HG02943 (cell line): ENCODE measurements at regions not wholly inside any gene's neighbourhood (a gene's known extent, or its start where the extent isn't known, plus 50 kb on each side); places are given as distances from the start of the nearest gene placed in this dataset.
"Not testable (repeated sequence)": the region's sequence is repeated elsewhere in the genome, so short reads cannot be mapped to it uniquely, and the experiment has no call there.

Source experiments
- ATAC-seq: cut with Tn5 transposase; IDR thresholded peaks from one replicate; pipeline ENCODE4 v1.9.1; 2021; ENCODE audit warnings: mild to moderate bottlenecking, low read depth, moderate library complexity; ENCODE audit not compliant: unreplicated experiment

DNA sequence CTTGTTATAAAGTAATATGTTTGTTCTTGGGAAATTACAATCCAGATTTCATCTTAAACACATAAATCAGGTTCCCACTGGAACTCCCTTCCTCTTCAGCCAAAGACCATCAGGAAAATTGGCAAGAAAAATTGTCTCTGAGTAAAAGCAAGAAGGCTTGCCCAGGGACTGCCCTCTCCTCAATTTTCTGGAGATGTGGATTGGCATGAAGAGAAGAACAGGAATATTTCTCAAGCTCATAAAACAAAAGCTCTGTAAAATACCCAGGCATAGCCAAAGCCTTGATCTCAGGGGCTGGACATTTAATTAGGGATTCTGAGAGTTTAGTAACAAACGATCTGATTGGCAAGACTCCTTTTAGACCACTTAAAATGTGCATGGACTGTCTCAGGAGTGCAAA lies 223.4 kb downstream of the ZNF608 start:
- no peak for ATAC-seq

DNA sequence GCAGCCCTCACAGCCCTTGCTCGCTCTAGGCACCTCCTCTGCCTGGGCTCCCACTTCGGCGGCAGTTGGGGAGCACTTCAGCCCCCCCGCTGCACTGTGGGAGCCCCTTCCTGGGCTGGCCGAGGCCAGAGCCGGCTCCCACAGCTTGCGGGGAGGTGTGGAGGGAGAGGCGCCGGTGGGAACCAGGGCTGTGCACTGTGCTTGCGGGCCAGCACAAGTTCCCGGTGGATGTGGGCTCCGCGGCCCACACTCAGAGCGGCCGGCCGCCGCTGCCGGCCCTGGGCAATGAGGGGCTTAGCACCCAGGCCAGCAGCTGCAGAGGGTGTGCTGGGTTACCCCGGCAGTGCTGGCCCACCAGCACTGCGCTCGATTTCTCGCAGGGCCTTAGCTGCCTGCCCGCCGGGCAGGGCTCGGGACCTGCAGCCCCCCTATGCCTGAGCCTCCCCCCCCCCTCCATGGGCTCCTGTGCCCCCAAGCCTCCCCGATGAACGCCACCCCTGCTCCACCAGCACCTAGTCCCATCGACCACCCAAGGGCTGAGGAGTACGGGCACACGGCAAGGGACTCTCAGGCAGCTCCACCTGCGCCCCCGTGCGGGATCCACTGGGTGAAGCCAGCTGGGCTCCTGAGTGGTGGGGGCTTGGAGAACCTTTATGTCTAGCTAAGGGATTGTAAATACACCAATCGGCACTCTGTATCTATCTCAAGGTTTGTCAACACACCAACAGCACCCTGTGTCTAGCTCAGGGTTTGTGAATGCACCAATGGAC lies 224.8 kb downstream of the ZNF608 start:
- no peak for ATAC-seq

DNA sequence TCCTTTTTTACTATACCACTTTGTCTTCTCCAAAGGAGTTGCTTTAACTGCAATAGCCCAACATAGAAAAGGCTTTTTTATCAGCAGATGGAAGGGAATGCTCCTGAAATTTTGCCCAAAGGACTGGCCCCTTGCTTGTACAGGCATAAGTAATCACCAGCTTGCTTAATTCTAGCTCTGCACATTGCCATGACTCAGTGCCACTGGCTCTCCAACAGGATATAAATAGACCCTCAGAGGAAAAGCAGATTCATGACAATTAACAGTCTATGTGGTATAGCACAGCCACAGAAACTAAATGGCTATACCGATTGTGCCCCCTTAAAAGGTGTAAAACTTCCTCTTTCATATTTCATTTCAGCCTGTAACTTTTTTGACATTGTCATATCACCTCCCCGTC lies 227.0 kb downstream of the ZNF608 start:
- peak; percentile 61 for ATAC-seq

DNA sequence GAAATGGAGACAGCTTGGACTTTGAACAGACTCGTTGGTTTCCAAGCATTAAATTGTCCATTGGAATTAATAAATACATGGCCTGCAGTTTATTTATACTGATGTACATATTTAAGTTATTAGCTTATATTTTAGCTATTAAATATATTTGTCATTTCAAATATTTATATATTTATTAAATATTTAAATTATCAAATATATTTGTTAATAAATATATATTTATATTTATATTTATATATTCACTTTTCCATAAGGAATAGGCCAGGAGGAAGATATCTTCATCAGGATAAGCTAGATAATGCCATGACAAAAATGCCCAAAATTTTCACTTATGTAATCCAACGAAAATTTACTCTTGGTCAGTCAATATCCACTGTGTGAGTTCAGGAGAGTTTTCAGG lies 229.9 kb downstream of the ZNF608 start:
- ATAC-seq: no peak

DNA sequence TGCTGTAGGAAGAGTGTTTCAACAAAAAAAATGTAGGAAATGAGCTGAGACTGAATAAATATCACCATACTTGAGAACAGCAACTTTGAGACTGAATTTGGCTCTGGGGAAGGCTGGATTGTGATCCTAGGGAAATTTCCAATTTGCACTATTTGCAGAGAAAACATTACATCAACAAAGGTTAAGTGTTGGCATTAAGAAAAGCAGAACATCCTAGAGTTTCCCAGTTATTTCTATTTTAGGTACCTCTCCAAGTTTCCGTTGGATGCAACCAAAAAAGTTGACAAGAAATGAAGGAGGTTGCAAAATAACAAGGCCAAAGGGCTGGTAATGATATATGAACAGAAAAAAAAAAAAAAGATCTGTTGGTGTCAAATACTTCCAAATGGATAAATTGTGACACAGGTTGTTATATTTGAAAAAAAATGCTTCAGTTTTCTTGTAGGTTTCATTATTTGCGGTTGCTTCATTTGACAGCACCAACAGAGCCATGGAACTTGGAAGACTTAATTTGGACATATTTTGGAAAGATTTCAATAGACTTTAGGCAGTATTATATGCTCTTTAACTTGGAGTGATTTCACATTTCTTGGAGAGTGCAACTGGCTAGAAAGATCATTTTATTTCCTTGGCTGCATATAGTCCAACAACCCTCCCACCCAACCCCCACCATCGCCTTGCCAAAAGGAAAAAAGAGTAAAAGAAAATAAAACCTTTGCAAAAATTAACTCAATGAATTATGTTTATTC lies 230.8 kb downstream of the ZNF608 start:
- no peak for ATAC-seq

DNA sequence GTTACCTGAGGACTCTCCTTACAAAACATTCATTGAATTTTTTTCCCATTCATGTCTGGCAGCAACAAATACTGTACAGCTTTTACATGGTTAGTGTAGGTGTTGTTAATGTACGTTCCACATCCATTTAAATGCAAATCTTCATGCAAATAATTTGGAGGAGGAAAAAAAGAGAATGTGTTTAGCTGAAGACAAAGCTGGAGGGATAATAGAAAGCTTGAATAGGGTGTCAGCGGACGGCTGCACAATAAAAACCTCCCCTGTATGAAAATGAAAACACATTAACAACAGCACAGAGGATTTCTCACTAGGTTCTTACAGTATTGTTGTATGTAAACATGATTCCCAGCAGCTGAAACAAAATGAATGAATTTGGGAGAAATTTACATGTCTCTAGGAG lies 231.5 kb downstream of the ZNF608 start:
- no peak for ATAC-seq

DNA sequence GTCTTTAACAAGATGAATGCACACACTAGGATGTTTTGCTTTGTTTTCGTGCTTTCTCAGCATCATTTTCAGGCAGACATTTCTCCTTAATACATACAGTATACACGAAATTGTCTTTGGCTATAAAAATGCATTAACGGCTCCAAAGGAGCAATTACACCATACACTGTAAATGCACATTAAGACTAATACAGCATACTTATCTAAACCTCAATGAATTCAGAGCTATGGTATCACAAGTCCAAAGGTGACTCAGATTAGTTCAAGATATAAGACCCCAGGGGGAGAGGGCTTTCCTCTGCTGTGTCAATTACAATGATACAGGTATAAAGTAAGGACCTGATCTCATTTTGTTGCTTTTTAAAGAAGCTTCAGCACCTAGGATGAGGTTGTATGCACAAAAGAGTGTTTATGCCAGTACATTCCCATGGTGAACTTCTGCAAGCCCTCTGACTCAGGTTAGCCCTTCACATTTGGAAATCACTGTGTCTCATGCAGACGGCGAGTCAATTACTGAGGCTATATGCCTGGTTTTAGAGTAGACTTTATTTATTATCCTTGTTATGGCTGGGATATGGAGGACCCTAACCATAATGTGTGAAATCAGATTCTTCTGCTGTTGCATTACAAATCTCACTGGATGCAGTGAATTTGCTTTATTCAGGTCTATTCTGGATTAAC lies 233.3 kb downstream of the ZNF608 start:
- no peak for ATAC-seq

DNA sequence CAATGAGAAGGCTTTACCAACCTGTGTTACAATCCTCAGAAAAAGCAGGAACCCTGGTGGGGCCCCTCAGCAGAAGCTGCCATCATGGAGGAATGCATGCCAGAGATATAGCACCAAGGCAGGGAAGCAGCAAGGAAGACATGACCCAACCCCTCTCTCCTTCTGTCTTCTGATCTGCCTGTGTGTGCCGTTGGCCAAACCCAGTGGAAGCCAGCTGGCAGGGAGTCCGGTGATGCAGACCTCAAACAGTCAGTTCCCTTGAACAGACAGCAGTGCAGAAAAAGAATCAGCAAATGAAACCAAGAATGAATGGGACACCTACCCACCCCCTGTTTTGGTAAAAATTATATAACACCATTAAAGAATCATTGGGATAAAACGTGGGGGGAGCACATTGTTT lies 234.2 kb downstream of the ZNF608 start:
- ATAC-seq: no peak

DNA sequence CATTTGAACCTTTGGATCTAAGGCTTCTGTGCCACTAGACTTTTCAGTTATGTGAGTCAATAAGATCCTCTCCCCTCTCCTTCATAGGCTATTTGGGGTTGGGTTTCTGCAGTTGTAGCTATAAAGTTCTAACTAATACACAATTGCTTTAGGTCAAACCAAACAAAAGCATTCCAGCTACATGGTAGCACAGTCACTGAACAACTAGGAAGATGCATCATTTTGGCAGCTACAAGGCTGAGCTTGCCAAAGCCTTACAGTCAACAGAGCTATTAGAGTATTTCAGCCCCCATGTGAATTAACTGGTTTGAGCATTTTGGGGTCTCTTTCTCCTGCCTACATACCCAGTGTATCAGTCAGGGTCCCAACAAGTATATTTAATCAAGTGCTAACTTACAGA lies 234.6 kb downstream of the ZNF608 start:
- no peak for ATAC-seq

DNA sequence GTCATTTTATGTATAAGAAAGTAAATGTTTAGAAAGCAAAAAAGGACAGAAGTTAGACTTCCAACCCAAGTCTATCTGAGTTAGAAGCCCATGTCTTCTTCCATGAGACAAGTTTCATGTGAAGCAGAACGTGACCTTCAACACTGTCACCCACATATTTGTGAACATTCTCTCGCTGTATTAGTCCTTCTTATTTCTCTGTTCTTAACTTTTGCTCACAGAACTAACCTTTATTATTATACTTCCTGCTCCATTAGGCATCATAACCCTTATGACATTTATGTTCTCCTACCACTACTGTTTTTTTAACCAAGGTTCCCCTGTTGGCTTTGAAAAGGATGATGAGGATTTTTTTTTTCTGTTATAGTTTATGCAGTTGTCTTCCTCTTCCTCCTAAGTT lies 238.8 kb downstream of the ZNF608 start:
- ATAC-seq: no peak

DNA sequence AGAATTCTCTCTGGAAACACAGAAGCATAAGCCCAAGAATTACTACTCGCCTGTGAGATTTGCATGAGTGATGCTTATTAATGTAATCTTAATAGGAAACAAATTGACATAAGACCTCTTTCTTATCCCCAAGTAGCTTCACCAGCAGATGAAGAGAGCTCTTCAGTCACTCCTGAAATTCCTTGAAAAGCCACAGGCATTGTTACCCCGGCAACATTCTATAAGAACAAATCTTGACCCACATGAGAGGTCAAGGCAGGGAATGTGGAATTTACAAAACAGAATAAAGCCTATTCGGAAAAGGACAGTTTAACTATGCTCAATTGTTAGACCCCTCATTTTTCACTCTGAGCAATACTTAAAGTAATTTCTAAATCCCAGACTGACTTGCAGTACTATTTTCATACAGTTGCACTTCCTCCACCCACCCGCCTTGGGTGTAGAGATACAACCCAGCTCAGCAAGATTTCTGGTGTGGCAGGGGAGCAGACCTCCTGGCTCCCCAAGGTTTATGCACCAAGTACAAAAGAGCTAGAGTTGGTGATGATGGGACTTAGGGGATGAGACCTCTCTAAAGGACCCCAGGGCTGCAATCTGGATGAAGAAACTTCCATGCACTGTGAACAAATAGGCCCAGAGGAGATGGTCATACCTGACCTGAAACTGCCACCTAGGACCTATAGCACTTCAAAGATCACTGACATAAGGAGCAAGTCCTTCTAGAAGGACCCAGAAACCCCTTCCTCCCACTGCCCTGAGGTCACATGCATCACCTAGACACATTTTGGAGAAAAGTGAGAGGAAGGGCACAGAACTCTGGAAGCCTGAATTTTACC lies 242.1 kb downstream of the ZNF608 start:
- ATAC-seq: no peak

DNA sequence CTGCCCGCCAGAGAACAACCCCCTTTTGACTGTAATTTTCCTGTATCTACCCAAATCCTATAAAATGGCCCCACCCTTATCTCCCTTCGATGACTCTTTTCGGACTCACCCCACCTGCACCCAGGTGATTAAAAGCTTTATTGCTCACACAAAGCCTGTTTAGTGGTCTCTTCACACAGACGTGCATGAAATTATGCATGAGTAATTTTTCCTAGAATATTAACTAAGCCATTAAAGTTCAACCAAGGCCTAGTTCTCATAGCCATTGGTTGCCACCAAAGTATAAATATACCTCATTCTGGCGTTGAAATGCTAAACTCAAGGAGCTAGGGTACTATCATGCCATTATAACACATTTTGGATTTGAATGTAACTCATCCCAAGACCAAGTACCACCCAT lies 243.9 kb downstream of the ZNF608 start:
- ATAC-seq: no peak

DNA sequence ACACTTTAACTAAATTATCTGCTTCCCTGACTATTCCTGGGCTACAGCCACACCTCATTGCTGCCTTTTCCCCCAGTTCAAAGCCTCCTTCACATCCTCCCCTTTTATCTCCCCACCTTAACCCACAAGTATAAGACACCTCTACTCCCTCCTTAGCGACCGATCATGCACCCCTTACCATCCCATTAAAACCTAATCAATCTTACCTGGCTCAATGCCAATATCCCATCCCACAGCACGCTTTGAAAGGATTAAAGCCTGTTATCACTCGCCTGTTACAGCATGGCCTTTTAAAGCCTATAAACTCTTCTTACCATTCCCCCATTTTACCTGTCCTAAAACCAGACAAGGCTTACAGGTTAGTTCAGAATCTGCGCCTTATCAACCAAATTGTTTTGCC lies 246.6 kb downstream of the ZNF608 start:
- ATAC-seq: not testable (repeated sequence)

DNA sequence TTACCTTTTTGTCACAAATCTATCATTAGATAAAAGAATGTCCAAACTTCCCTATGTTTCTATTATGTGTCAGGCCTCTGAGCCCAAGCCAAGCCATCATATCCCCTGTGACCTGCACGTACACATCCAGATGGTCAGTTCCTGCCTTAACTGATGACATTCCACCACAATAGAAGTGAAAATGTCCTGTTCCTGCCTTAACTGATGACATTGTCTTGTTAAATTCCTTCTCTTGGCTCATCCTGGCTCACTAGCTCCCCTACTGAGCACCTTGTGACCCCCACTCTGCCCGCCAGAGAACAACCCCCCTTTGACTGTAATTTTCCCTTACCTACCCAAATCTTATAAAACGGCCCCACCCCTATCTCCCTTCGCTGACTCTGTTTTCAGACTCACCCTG lies 249.5 kb downstream of the ZNF608 start:
- not testable (repeated sequence) for ATAC-seq

DNA sequence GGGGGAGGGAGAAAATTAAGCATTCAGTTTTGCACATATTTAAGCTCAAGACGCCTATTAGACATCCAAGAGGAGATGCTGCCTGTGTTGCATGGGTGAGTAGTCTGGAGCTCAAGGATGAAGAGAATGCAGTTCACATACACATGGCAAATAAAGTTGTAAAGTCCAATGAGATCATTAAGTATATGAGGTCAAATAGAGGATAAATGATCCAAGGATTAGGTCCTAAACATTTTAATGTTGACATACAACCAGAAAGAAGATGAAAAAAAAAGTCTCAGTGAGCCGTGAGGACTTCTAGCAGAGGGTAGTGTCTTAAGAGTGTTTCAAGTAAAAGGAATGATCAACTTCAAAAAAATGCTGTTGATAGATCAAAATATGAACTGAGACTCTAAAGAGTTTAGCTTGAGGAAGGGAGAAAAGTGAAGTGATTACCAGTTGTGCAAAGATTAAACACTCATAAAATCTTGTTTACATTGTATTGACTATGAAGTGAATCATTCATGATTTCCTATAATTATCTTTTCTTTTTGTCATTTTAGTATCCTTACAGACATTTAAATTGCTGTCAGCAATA lies 251.8 kb downstream of the ZNF608 start:
- ATAC-seq: no peak

DNA sequence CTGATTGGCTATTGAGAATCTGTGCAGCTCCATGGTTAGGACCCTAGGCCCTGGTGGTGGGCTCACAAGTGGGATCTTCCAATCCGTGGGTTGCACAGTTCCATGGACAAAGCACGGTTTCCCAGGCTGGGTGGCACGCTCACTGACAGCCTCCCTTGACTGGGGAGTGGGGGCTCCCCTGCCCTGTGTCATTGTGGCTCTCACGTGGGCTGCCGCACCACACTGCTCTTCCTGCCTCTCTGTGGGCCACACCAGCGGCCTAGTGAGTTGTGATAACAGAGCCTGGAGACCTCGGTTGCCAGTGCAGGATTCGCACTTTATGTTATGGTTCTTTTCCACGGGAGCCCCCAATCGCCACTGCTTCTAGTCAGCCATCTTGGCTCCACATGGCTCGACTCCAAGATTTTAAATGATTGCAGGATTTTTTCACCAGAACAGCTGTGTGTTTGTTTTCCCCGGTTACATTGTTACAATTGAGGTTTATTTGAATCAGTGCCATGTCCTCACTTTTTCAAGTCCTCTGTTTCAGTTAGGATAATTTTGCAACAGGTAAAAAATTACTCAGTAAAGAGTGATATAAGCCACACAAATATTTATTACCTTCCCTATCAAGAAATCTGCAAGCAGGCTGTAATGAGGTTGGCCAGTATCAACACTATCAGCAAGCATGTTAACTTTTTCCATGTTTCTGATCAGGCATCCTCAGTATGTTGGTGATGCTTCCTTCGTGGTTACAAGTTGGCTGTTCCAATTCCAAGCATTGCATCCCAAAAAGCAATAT lies 253.8 kb downstream of the ZNF608 start:
- no peak for ATAC-seq

DNA sequence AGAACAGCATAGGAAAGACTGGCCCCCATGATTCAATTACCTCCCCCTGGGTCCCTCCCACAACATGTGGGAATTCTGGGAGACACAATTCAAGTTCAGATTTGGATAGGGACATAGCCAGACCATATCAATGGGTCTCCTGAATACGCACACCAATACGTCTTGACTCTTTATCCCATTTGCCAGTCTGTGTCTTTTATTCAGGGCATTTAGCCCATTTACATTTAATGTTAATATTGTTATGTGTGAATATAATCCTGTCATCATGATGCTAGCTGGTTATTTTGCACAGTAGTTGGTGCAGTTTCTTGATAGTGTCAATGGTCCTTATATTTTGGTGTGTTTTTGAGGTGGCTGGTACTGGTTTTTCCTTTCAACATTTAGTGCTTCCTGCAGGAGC lies 256.1 kb downstream of the ZNF608 start:
- not testable (repeated sequence) for ATAC-seq

DNA sequence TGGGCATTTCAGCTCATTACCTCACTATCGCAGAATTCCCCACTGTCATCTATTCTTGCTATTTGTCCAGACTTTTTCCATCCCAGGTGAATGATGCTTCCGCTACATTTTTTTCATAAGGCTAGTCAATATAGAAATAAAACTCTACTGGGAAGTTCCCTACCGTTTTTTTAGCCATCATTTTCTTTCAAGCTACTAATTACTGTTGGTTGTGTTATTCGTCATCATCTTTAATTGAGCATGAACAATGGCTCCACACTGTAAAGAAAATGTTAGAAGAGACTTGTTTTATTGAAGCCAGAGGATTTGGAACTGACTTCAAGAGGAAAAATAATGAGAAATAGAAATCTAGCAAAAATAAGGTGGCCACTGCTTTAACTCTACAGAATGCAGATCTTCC lies 265.0 kb downstream of the ZNF608 start:
- ATAC-seq: no peak

DNA sequence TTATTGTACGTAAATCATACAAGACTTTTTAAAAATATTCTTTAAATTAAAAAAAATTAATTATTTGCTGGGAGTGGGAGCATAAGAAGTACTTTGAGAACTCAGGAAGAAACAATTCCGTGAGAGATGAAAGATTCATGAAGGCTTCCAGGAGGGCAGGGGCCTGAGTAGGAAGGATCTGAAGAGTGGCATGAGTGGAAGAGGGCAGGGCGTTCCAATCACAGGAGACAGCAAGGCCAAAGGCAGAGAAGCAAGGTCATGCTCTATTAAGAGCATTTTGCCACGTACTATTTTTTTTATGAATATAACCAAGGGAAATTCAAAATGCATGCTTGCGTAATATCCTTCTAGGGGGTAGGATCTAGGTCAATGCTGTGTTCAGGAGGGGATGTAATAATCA lies 265.5 kb downstream of the ZNF608 start:
- ATAC-seq: no peak

DNA sequence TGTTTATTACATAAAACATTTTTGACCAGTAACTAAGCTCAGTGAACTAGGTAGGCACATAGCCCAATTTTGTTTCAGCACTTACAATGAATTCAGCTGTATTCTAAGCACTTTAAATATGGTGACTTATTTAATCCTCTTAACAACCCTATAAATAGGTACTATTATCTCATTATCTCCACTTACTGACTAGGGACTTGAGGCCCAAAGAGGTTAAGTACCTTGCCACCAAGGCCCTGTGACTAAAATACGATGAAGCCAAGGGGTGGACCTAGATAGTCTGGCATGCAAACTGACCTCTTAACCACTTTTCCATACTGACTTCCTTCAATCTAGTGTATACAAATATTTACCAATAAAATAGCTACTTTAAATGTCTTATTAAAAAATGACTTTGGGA lies 266.4 kb downstream of the ZNF608 start:
- no peak for ATAC-seq
